Vagina (tissue), 2 donors: ENCODE measurements at regions not wholly inside any gene's neighbourhood (a gene's known extent, or its start where the extent isn't known, plus 50 kb on each side); places are given as distances from the start of the nearest gene placed in this dataset.

Source experiments
- DNase-seq, 2 donors: peaks; one replicate each; pipeline ENCODE4 v3.0.0-alpha.2; 2017; ENCODE audit errors: extremely low spot score in 2 of 2
- H3K27ac ChIP-seq: fragments of 200-600 bp; sonication (generic); one replicate; pipeline ENCODE4 v1.5.1; 2019
- H3K27me3 ChIP-seq: fragments of 200-600 bp; sonication (generic); one replicate; pipeline ENCODE4 v1.5.1; 2019
- H3K36me3 ChIP-seq, 2 donors: fragments of 200-600 bp; sonication (generic); one replicate each; pipeline ENCODE4 v1.5.1; 2017 to 2019
- H3K4me1 ChIP-seq: fragments of 200-600 bp; sonication (generic); one replicate; pipeline ENCODE4 v1.5.1; 2019
- H3K4me3 ChIP-seq, 2 donors: fragments of 200-600 bp; sonication (generic); 1 replicate in 1 of 2; 2 replicates in 1 of 2; pipeline ENCODE4 v1.5.1; 2016 to 2019
- H3K9me3 ChIP-seq: fragments of 200-600 bp; sonication (generic); one replicate; pipeline ENCODE4 v1.5.1; 2019
- CTCF ChIP-seq, 3 experiments: fragments of 450-650 bp in 2 of 3; fragments of 200-600 bp in 1 of 3; sonication (generic) in 1 of 3; IDR thresholded peaks; one replicate each; pipeline ENCODE4 v1.5.1; 2017 to 2019; ENCODE audit warnings: antibody characterized with exemption in 3 of 3, mild to moderate bottlenecking in 2 of 3, moderate library complexity in 2 of 3
- POLR2A ChIP-seq, 2 donors: fragments of 450-650 bp; IDR thresholded peaks; one replicate each; pipeline ENCODE4 v1.6.1; 2017; ENCODE audit warnings: antibody characterized with exemption in 2 of 2, mild to moderate bottlenecking in 2 of 2, moderate library complexity in 2 of 2
- POLR2AphosphoS5 ChIP-seq, 2 donors: sonication (generic); formaldehyde crosslinking; IDR thresholded peaks; one replicate each; pipeline ENCODE4 v1.9.0; 2017; ENCODE audit warnings: antibody characterized with exemption in 2 of 2, mild to moderate bottlenecking in 2 of 2, low read depth in 1 of 2; ENCODE audit not compliant: insufficient read depth in 1 of 2
- intact Hi-C: fragments of 100-400 bp; cut with DNase I; formaldehyde crosslinking; loops from one replicate; pipeline ENCODE4 v1.15.1; 2023

GRCh38 chr13:65763811-65764210 lies 1466.3 kb downstream of the PCDH9 start:
- H3K27me3 ChIP-seq, result no peaks in the 10 kb centered on the region
- no peak for DNase-seq
- H3K9me3 ChIP-seq, result peaks cover under 1% of the 10 kb centered on the region
- no peaks in the 10 kb centered on the region for H3K36me3 ChIP-seq
- TF ChIP-seq POLR2AphosphoS5 (IDR thresholded peaks at IDR 0.05; ENCODE audit: insufficient read depth in 1 of 2, low read depth in 1 of 2) (no peak), POLR2A (IDR thresholded peaks at IDR 0.05) (no peak), CTCF (IDR thresholded peaks at IDR 0.05) (no peak)
- H3K4me1 ChIP-seq, result no peaks in the 10 kb centered on the region
- no peak overlapping the region for H3K27ac ChIP-seq
- no peak overlapping the region for H3K4me3 ChIP-seq
- intact Hi-C loops, result no loop called here

- intact Hi-C loops, result no loop called here
- H3K4me3 ChIP-seq, result no peak overlapping the region
- TF ChIP-seq POLR2A (IDR thresholded peaks at IDR 0.05) (no peak), CTCF (IDR thresholded peaks at IDR 0.05) (no peak), POLR2AphosphoS5 (IDR thresholded peaks at IDR 0.05; ENCODE audit: insufficient read depth in 1 of 2, low read depth in 1 of 2) (no peak)
- no peak for DNase-seq
- H3K4me1 ChIP-seq, result no peaks in the 10 kb centered on the region
- no peaks in the 10 kb centered on the region for H3K36me3 ChIP-seq
- H3K27ac ChIP-seq, result no peak overlapping the region
- peaks cover 6% of the 10 kb centered on the region for H3K9me3 ChIP-seq
- no peaks in the 10 kb centered on the region for H3K27me3 ChIP-seq
Observed at GRCh38 chr13:65762012-65762411, 1468.1 kb downstream of the PCDH9 start.

- intact Hi-C loops, result no loop called here
- Histone ChIP-seq H3K27ac (no peak overlapping the region), H3K4me3 (no peak overlapping the region), H3K4me1 (no peaks in the 10 kb centered on the region), H3K27me3 (no peaks in the 10 kb centered on the region), H3K36me3 (no peaks in the 10 kb centered on the region), H3K9me3 (peaks cover 6% of the 10 kb centered on the region)
- no peak for DNase-seq
- TF ChIP-seq CTCF (IDR thresholded peaks at IDR 0.05) (no peak), POLR2A (IDR thresholded peaks at IDR 0.05) (no peak), POLR2AphosphoS5 (IDR thresholded peaks at IDR 0.05; ENCODE audit: insufficient read depth in 1 of 2, low read depth in 1 of 2) (no peak)
Observed at GRCh38 chr13:65756071-65756671, 1474.0 kb downstream of the PCDH9 start.

DNA sequence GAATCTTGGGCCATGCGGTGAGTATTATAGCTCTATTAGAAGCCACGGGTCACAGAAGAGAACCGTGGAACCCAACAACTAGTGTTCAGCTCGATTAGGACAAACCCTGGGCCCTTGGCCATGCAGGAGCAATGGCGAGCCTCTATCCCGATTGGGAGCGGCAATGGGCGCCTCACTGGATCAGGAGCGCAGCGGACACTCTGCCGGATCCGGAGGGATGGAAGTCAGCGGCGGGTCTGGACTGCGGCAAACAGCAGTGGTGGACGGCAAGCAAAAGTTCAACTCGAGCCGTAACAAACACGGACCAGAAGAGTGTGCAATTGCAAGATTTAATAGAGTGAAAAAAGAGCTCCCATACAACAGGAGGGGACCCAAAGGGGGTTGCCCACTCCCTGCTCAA lies 1481.9 kb downstream of the PCDH9 start:
- DNase-seq, result no peak
- H3K36me3 ChIP-seq, result no peaks in the 10 kb centered on the region
- H3K4me3 ChIP-seq, result no peak overlapping the region
- no peak for TF ChIP-seq POLR2A (IDR thresholded peaks at IDR 0.05)
- TF ChIP-seq CTCF (IDR thresholded peaks at IDR 0.05), result no peak
- TF ChIP-seq POLR2AphosphoS5 (IDR thresholded peaks at IDR 0.05; ENCODE audit: insufficient read depth in 1 of 2, low read depth in 1 of 2), result no peak
- no peak overlapping the region for H3K27ac ChIP-seq
- no peaks in the 10 kb centered on the region for H3K9me3 ChIP-seq
- intact Hi-C loops, result no loop called here
- H3K4me1 ChIP-seq, result no peaks in the 10 kb centered on the region
- no peaks in the 10 kb centered on the region for H3K27me3 ChIP-seq

DNA sequence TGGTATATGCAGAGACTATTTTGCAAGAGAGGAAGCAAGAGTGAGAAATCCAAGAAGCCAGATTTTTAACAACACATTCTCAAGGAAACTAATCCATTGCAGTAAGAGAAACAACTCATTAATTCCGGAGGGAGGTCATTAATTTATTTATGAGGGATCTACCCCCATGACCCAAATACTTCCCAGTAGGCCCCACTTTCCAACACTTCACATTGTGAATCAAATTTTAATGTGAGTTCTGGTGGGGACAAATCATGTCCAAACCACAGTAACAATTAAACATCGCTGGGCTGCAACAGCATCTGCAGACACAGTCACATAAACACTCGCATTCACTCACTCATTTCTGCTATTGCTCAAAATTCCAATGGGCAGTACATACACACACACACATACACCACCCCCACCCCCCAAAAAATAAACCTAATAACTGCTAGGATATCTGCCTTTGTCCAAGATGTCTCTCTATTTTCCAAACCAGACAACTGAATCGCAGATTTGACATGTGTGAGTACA lies 1483.7 kb downstream of the PCDH9 start:
- no peaks in the 10 kb centered on the region for H3K36me3 ChIP-seq
- H3K4me3 ChIP-seq, result no peak overlapping the region
- no peaks in the 10 kb centered on the region for H3K27me3 ChIP-seq
- no peaks in the 10 kb centered on the region for H3K9me3 ChIP-seq
- no peak for DNase-seq
- no peak for TF ChIP-seq POLR2AphosphoS5 (IDR thresholded peaks at IDR 0.05; ENCODE audit: insufficient read depth in 1 of 2, low read depth in 1 of 2)
- TF ChIP-seq CTCF (IDR thresholded peaks at IDR 0.05), result no peak
- TF ChIP-seq POLR2A (IDR thresholded peaks at IDR 0.05), result no peak
- no peak overlapping the region for H3K27ac ChIP-seq
- no peaks in the 10 kb centered on the region for H3K4me1 ChIP-seq
- intact Hi-C loops, result no loop called here
